ENCODE measurements at regions not wholly inside any gene's neighbourhood (a gene's known extent, or its start where the extent isn't known, plus 50 kb on each side); places are given as distances from the start of the nearest gene placed in this dataset.
A peak's percentile ranks its signal among the peaks of the same experiment; 100 is the strongest.

DNA sequence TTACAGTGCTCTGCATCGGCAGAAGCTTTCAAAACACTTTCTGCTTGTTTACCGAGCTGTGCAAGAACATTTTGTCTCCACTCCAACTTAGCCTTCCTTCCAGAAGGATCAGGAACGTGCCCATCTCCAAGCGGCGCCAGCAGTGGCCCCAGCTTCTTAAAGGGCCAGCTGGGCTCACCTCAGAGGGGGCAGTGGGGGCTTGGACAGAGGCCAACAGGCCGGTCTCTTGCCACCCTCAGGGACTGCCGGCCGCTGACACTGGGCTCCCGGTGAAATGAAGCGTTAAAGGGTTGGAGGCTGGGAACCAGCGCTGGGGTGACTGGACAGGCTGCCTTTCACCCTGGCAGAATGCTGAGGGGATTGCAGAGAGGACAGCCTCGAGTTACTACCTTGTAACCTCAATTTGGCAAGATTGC lies 67.0 kb upstream of the RNU6ATAC start:
- TF ChIP-seq, protein P1, sequence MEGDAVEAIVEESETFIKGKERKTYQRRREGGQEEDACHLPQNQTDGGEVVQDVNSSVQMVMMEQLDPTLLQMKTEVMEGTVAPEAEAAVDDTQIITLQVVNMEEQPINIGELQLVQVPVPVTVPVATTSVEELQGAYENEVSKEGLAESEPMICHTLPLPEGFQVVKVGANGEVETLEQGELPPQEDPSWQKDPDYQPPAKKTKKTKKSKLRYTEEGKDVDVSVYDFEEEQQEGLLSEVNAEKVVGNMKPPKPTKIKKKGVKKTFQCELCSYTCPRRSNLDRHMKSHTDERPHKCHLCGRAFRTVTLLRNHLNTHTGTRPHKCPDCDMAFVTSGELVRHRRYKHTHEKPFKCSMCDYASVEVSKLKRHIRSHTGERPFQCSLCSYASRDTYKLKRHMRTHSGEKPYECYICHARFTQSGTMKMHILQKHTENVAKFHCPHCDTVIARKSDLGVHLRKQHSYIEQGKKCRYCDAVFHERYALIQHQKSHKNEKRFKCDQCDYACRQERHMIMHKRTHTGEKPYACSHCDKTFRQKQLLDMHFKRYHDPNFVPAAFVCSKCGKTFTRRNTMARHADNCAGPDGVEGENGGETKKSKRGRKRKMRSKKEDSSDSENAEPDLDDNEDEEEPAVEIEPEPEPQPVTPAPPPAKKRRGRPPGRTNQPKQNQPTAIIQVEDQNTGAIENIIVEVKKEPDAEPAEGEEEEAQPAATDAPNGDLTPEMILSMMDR (IDR thresholded peaks at IDR 0.05), result peak in 1 of 6 experiments; percentile 7
- peak in 1 of 2 donors; percentile 15 for TF ChIP-seq POLR2A (IDR thresholded peaks at IDR 0.05)

Data from thyroid gland (tissue), 4 donors.